ENCODE measurements at regions not wholly inside any gene's neighbourhood (a gene's known extent, or its start where the extent isn't known, plus 50 kb on each side); places are given as distances from the start of the nearest gene placed in this dataset.

- TF ChIP-seq USF2 (CRISPR knock-in tag; IDR thresholded peaks at IDR 0.05) (no peak), SMAD4 (CRISPR knock-in tag; IDR thresholded peaks at IDR 0.05) (no peak), ZNF232 (CRISPR knock-in tag; IDR thresholded peaks at IDR 0.05) (no peak), CTCF (IDR thresholded peaks at IDR 0.05) (no peak), ZNF532 (CRISPR knock-in tag; IDR thresholded peaks at IDR 0.05; ENCODE audit: borderline replicate concordance) (no peak), CREB1 (CRISPR knock-in tag; IDR thresholded peaks at IDR 0.05) (no peak), CBFB (CRISPR knock-in tag; IDR thresholded peaks at IDR 0.05; ENCODE audit: low read depth) (no peak), ETV6 (CRISPR knock-in tag; IDR thresholded peaks at IDR 0.05) (no peak), E2F4 (CRISPR knock-in tag; IDR thresholded peaks at IDR 0.05; ENCODE audit: borderline replicate concordance, low read depth) (no peak), CREM (CRISPR knock-in tag; IDR thresholded peaks at IDR 0.05) (no peak), ZBTB43 (CRISPR knock-in tag; IDR thresholded peaks at IDR 0.05) (no peak), NR2C2 (CRISPR knock-in tag; IDR thresholded peaks at IDR 0.05) (no peak), SOX15 (CRISPR knock-in tag; IDR thresholded peaks at IDR 0.05) (no peak)
These were observed 1711.7 kb downstream of the TP53TG3F start for GRCh38 chr16:35171106-35171505.

Measured in WTC11 (cell line).